IMR-90 (cell line): ENCODE measurements at regions not wholly inside any gene's neighbourhood (a gene's known extent, or its start where the extent isn't known, plus 50 kb on each side); places are given as distances from the start of the nearest gene placed in this dataset.

ENCODE experiments used
- BHLHE40 ChIP-seq: fragments of 150-350 bp; IDR thresholded peaks from 2 replicates; pipeline ENCODE4 v1.6.1; 2016; ENCODE audit warnings: mild to moderate bottlenecking, low read depth, low read length
- CEBPB ChIP-seq: IDR thresholded peaks from 2 replicates; pipeline ENCODE4 v1.6.1; 2012; ENCODE audit warnings: low read depth, low read length, improper control_type of control experiment
- MAFK ChIP-seq: IDR thresholded peaks from 2 replicates; pipeline ENCODE4 v1.6.1; 2012; ENCODE audit warnings: low read depth, low read length, improper control_type of control experiment
- MAZ ChIP-seq: IDR thresholded peaks from 2 replicates; pipeline ENCODE4 v1.6.1; 2012; ENCODE audit warnings: low read depth, mild to moderate bottlenecking, low read length, improper control_type of control experiment, moderate library complexity, borderline replicate concordance
- MXI1 ChIP-seq: IDR thresholded peaks from 2 replicates; pipeline ENCODE4 v1.6.1; 2012; ENCODE audit warnings: low read depth, mild to moderate bottlenecking, low read length, moderate library complexity, borderline replicate concordance
- POLR2A ChIP-seq: IDR thresholded peaks from 2 replicates; pipeline ENCODE4 v1.6.1; 2012; ENCODE audit warnings: mild to moderate bottlenecking, low read depth, low read length
- RAD21 ChIP-seq: IDR thresholded peaks from 2 replicates; pipeline ENCODE4 v1.6.1; 2012; ENCODE audit warnings: low read length, improper control_type of control experiment
- RCOR1 ChIP-seq: IDR thresholded peaks from 2 replicates; pipeline ENCODE4 v1.6.1; 2012; ENCODE audit warnings: mild to moderate bottlenecking, low read length, improper control_type of control experiment; ENCODE audit not compliant: insufficient replicate concordance
- RFX5 ChIP-seq: IDR thresholded peaks from 2 replicates; pipeline ENCODE4 v1.8.0; 2012; ENCODE audit warnings: low read depth, mild to moderate bottlenecking, low read length, moderate library complexity
- TF ChIP-seq, protein P1 (sequence below): conservative IDR thresholded peaks from 2 replicates; pipeline ENCODE4 v1.5.1; 2012; ENCODE audit warnings: mild to moderate bottlenecking, low read depth, low read length, improper control_type of control experiment
- TF ChIP-seq, protein P2 (sequence below): fragments of 150-350 bp; IDR thresholded peaks from 2 replicates; pipeline ENCODE4 v1.6.1; 2017; ENCODE audit warnings: mild to moderate bottlenecking, antibody characterized with exemption, low read length, low read depth
- TF ChIP-seq, protein P3 (sequence below): fragments of 150-350 bp; IDR thresholded peaks from 2 replicates; pipeline ENCODE4 v1.6.1; 2016; ENCODE audit warnings: low read depth, mild to moderate bottlenecking, low read length, moderate library complexity, borderline replicate concordance

DNA sequence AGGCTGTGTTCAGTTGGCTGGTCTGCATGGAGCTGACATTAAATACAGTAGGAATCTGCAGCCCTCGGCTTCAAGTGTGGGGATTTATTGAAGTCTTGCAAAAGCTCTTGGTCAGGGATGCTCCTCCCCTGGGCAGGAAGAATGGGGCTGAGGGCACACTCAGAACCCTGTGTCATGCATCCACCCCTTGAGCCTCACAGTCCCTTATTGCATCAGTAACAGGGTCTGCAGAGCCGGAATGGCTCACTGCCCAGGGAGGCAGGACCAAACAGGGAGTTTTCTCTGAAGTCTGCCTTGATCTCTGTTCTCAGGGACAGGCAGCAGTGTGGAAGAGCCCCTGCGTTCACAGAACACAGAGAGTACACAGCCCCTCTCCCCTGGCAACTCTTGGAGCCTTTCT lies 216.8 kb downstream of the ENGASE start:
- TF ChIP-seq, protein P1, sequence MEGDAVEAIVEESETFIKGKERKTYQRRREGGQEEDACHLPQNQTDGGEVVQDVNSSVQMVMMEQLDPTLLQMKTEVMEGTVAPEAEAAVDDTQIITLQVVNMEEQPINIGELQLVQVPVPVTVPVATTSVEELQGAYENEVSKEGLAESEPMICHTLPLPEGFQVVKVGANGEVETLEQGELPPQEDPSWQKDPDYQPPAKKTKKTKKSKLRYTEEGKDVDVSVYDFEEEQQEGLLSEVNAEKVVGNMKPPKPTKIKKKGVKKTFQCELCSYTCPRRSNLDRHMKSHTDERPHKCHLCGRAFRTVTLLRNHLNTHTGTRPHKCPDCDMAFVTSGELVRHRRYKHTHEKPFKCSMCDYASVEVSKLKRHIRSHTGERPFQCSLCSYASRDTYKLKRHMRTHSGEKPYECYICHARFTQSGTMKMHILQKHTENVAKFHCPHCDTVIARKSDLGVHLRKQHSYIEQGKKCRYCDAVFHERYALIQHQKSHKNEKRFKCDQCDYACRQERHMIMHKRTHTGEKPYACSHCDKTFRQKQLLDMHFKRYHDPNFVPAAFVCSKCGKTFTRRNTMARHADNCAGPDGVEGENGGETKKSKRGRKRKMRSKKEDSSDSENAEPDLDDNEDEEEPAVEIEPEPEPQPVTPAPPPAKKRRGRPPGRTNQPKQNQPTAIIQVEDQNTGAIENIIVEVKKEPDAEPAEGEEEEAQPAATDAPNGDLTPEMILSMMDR: no peak
- no peak for TF ChIP-seq POLR2A
- no peak for TF ChIP-seq RCOR1
- no peak for TF ChIP-seq MAZ
- no peak for TF ChIP-seq RAD21
- TF ChIP-seq MXI1: no peak
- TF ChIP-seq, protein P2, sequence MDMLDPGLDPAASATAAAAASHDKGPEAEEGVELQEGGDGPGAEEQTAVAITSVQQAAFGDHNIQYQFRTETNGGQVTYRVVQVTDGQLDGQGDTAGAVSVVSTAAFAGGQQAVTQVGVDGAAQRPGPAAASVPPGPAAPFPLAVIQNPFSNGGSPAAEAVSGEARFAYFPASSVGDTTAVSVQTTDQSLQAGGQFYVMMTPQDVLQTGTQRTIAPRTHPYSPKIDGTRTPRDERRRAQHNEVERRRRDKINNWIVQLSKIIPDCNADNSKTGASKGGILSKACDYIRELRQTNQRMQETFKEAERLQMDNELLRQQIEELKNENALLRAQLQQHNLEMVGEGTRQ: no peak
- TF ChIP-seq BHLHE40: no peak
- no peak for TF ChIP-seq RFX5
- TF ChIP-seq, protein P3, sequence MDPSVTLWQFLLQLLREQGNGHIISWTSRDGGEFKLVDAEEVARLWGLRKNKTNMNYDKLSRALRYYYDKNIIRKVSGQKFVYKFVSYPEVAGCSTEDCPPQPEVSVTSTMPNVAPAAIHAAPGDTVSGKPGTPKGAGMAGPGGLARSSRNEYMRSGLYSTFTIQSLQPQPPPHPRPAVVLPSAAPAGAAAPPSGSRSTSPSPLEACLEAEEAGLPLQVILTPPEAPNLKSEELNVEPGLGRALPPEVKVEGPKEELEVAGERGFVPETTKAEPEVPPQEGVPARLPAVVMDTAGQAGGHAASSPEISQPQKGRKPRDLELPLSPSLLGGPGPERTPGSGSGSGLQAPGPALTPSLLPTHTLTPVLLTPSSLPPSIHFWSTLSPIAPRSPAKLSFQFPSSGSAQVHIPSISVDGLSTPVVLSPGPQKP: no peak
- no peak for TF ChIP-seq MAFK
- no peak for TF ChIP-seq CEBPB
